ENCODE measurements at regions not wholly inside any gene's neighbourhood (a gene's known extent, or its start where the extent isn't known, plus 50 kb on each side); places are given as distances from the start of the nearest gene placed in this dataset.

- DNase-seq (ENCODE audit: low spot score): no peak
Observed at GRCh38 chr10:4018054-4018511, 233.1 kb upstream of the KLF6 start.

DNA sequence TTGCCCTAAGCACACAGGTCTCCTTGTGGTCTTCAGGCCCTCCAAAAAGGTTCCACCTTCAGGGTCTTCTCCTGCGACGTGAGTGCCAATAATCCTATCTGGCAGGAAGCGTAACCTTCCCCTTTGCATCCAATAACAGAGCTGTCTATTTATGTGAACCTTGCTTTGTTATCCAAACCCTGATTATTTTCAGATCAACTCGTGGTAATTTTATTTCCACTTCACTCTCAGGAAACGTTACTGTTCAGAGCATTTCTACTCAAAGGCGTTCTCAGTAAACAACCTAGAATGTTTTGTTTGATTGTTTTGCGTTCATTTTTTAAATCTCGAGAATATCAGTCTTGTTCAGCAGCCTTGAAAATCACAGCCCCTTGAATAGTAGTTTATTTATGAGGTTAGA is 232.3 kb upstream of the KLF6 start:
- no peak for DNase-seq (ENCODE audit: low spot score)

- no peak for DNase-seq (ENCODE audit: low spot score)
Observed at GRCh38 chr10:4016214-4016740, 231.3 kb upstream of the KLF6 start.

- no peak for DNase-seq (ENCODE audit: low spot score)
Observed at GRCh38 chr10:4013651-4014121, 228.7 kb upstream of the KLF6 start.

DNA sequence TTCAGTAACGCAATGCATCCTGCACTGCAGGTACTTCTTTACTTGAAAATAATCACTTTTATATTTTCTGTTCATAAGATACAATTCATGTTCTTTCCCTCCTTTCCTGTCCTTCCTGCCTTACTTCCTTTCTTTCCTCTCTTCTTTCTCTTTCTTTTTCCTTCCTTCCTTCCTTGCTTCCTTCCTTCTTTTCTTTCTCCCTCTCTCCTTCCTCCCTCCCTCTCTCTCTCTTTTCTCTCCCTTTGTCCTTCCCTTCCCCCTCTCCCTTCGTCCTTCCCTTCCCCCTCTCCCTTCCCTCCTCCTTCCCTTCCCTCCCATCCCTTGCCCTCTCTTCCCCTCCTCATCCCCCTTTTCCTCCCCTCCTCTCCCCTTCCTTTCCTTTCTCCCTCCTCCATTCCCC is 227.8 kb upstream of the KLF6 start:
- no peak for DNase-seq (ENCODE audit: low spot score)

DNA sequence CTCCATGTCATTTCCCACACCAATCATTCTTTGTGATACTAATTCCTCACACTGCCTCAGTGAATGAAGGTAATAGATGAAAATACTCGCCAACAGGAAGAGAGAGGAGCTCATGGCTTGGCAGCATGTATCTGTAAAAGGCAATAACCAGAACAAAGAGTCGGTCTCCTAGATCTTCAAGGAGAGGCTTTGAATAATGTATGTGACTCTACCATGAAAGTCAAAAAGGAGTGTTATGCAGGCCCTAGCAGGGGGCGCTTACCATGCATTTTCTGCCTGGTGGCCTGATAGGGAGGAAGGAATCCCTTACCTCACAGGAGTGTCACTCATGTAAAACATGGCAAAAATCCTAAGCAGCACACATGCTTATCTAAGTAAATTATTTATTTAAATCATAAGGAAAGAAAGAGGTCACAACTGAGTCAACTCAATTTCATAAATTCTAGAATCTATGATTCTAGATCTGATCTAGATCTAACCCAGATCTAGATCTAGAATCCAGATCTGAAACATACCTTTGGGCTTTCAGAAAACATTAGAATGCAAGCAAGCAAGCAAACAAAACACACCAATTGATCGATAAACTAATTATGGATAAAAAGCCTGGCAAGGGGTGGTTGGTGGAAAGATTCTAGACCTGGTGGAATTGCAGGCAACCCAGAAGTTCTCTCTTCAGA is 226.3 kb upstream of the KLF6 start:
- no peak for DNase-seq (ENCODE audit: low spot score)

- DNase-seq (ENCODE audit: low spot score): no peak
Observed at GRCh38 chr10:4008676-4009382, 223.8 kb upstream of the KLF6 start.

GRCh38 chr10:4007771-4008170 is 222.8 kb upstream of the KLF6 start:
- no peak for DNase-seq (ENCODE audit: low spot score)

DNA sequence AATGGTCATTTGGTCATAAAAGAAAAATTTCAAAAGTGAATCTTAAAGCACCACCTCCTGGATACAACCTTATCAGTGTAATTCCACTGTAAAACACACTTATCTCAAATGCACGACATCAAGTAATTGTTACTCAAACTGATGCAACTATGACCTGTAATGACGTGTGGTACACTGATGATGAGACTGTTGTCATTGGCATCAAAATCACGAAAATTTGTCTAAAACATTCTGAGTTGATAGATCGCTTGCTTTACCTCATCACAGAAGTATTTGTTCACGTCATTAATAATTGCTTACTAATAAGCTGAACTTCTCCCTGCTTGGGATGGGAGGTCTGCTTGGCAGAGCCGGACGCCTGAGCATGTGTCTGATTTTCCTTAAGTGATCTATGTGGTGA is 221.8 kb upstream of the KLF6 start:
- DNase-seq (ENCODE audit: low spot score): no peak

- no peak for DNase-seq (ENCODE audit: low spot score)
Observed at GRCh38 chr10:4006051-4006450, 221.0 kb upstream of the KLF6 start.

- DNase-seq (ENCODE audit: low spot score): no peak
Observed at GRCh38 chr10:4004990-4005389, 220.0 kb upstream of the KLF6 start.

DNA sequence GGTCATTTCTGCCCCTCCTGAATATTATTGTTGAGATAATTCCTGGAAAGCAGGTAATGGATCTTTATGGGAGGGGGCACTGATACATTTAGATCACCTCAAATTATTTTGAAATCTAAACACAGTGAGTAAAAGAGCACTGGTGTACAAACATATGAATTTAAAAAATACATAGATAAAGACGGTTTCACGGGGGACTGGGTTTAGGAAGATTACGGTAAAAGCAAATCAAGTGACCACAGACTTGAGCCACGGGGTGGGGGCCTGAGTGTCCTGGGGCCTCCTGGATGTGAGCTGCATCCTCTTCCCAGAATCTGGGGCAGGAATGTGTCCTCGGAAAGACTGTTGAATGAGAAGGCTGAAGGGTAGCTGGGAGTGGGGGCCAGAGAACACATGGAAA is 219.1 kb upstream of the KLF6 start:
- DNase-seq (ENCODE audit: low spot score): no peak

DNA sequence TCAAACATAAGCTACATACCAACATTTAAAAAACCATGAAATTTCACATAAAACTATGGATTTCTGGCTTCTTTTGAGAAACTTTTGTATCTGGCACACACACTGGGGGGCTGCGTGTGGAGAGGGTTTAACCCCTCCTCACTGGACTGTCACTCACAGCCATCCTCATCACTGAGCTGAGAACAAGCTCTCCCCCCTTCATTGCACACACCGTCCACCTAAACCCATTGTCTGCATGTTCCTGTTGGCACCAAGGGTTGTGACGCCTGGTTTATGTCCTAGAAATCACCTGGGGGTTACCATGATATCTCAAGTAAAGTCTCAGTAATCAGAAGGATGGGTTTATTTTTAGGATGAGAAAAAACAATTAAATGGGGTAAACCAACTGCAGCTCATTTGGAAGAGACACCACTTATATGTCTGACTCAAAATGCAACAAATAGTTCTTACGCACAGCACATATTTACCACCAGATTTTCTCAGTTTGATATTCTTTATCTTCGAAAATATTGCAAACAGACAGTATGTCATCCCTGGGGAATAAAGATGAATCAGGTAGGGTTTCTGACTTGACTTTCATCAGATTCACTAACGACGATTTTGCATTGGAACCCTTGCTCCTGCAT is 218.5 kb upstream of the KLF6 start:
- no peak for DNase-seq (ENCODE audit: low spot score)

DNA sequence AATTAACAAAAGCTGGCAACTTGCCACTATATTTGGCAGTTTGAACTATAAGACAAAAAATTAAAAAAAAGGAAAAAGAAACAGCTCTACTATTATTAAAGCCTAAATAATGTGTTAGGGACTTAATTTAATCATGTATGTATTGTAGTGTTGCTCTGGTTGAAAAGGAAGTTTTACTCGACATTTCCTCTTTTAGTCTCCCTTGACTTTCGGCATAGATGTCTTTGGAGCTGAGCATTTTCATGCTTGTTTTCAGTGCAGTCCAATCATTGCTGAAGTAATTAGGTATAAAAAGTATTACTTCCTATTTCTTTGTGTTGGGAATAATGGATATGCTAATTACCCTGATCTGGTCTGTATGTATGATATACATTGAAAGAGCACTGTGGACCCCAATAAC is 216.8 kb upstream of the KLF6 start:
- DNase-seq (ENCODE audit: low spot score): no peak

DNA sequence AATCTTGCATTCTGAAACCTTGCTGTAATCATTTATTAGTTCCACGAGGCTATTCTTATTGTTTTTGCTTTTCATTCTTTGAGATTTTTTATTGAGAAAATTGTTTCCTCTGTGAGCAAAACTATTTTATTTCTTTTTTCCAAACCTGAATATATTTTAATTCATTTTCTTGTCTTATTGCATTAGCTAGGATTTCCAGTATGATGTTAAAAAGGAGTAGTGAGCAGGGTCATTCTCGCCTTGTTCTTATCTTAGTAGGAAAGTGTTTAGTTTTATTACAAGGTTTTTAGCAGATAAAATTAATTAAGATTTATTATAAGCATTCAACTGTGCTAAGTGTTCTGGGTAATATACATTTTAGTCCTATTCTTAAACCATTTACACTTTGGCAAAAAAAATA is 214.6 kb upstream of the KLF6 start:
- no peak for DNase-seq (ENCODE audit: low spot score)

GRCh38 chr10:3996697-3997096 is 211.7 kb upstream of the KLF6 start:
- DNase-seq (ENCODE audit: low spot score): no peak

- no peak for DNase-seq (ENCODE audit: low spot score)
Observed at GRCh38 chr10:3995302-3996210, 210.5 kb upstream of the KLF6 start.

- no peak for DNase-seq (ENCODE audit: low spot score)
Observed at GRCh38 chr10:3992382-3993178, 207.6 kb upstream of the KLF6 start.

DNA sequence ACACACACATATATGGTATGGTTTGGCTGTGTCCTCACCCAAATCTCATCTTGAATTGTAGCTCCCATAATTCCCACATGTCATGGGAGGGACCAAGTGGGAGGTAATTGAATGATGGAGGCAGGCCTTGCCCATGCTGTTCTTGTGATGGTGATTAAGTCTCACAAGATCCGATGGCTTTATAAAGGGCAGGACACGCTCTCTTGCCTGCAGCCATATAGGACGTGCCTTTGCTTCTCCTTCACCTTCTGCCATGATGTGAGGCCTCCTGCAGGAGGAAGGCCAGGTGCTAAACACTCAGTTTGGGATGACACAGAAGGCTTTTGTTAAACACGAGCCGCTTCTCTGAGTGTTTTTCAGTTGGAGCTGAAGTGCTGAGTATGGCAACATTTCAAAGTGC is 205.3 kb upstream of the KLF6 start:
- no peak for DNase-seq (ENCODE audit: low spot score)

DNA sequence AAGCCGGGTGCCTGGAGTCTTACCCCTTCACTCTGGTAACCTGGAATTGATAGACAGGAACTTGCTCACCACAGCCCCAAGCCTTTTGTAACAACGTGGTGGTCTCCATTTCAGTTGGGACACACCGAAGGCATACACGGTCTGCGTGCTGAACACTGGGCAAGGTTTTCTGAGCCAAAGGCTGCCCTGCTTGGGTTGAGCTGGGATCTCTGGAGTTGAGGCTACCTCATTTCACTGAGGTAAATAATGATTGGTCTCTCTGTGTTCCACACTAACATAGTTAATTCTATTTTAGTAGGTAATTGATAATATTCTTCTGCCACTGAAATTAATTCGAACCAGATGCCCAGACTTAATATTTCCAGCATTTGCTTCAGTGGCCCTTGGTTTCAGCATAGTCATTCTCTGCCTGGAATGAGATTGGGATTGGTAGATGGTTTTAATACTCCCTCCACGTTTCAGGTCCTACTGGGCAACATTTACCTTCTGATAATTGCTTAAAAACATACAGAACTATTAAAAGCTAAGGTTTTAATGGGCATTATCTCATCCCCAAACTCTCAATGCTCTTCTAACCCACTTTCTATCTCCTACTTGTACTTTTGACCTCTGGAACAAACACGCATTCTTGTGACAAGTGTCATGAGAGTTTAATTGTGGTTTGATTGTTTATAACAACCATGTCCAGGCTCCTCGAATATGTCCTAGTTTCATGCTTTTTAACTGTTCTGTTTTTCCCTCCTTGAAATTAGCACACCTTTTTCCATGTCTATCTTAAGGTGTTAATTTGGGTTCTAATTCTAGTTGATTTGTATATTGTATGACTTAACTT is 202.3 kb upstream of the KLF6 start:
- no peak for DNase-seq (ENCODE audit: low spot score)

Measured in ecto neural progenitor cell (in vitro differentiated cells).